Endodermal cell (in vitro differentiated cells): ENCODE measurements at regions not wholly inside any gene's neighbourhood (a gene's known extent, or its start where the extent isn't known, plus 50 kb on each side); places are given as distances from the start of the nearest gene placed in this dataset.

Experiments
- DNase-seq: peaks from one replicate; pipeline ENCODE4 v3.0.0-alpha.2; 2017
- H3K27ac ChIP-seq: 2 replicates; pipeline ENCODE4 v1.5.1; 2013; ENCODE audit warnings: mild to moderate bottlenecking, low read depth, low read length, moderate library complexity
- H3K27me3 ChIP-seq: 2 replicates; pipeline ENCODE4 v1.6.1; 2013; ENCODE audit warnings: mild to moderate bottlenecking, low read length, moderate library complexity; ENCODE audit not compliant: insufficient read depth, control insufficient read depth, poor library complexity, severe bottlenecking
- H3K36me3 ChIP-seq: 2 replicates; pipeline ENCODE4 v1.7.0; 2013; ENCODE audit warnings: mild to moderate bottlenecking, low read length, moderate library complexity; ENCODE audit not compliant: control insufficient read depth, insufficient read depth
- H3K4me1 ChIP-seq: one replicate; pipeline ENCODE4 v1.7.0; 2013; ENCODE audit warnings: low read length; ENCODE audit not compliant: control insufficient read depth, insufficient read depth
- H3K4me3 ChIP-seq: 2 replicates; pipeline ENCODE4 v1.5.1; 2013; ENCODE audit warnings: mild to moderate bottlenecking, low read length, moderate library complexity
- H3K9ac ChIP-seq: 2 replicates; pipeline ENCODE4 v1.6.1; 2013; ENCODE audit warnings: mild to moderate bottlenecking, low read length, moderate library complexity; ENCODE audit not compliant: poor library complexity, severe bottlenecking; ENCODE audit errors: extremely low read depth
- H3K9me3 ChIP-seq: 2 replicates; pipeline ENCODE4 v1.6.1; 2013; ENCODE audit warnings: mild to moderate bottlenecking, low read length, moderate library complexity; ENCODE audit not compliant: control insufficient read depth
- H3K27ac Mint-ChIP-seq: 2 replicates; pipeline ENCODE4 v1.8.0; 2020; ENCODE audit warnings: mixed read lengths
- H3K27me3 Mint-ChIP-seq: 2 replicates; pipeline ENCODE4 v1.8.0; 2021; ENCODE audit warnings: mild to moderate bottlenecking, mixed read lengths; ENCODE audit not compliant: insufficient read depth
- H3K36me3 Mint-ChIP-seq: 2 replicates; pipeline ENCODE4 v1.8.0; 2020; ENCODE audit warnings: low read depth, mixed read lengths
- H3K4me1 Mint-ChIP-seq: 2 replicates; pipeline ENCODE4 v1.8.0; 2020; ENCODE audit warnings: mixed read lengths
- H3K4me3 Mint-ChIP-seq: 2 replicates; pipeline ENCODE4 v1.8.0; 2020; ENCODE audit warnings: mild to moderate bottlenecking, moderate library complexity, mixed read lengths
- H3K9me3 Mint-ChIP-seq: 2 replicates; pipeline ENCODE4 v1.8.0; 2020; ENCODE audit warnings: mild to moderate bottlenecking, mixed read lengths
- CTCF ChIP-seq: fragments of 200-600 bp; sonication (generic); conservative IDR thresholded peaks from 2 replicates; pipeline ENCODE4 v1.5.0; 2021; ENCODE audit warnings: antibody characterized with exemption, mild to moderate bottlenecking
- WGBS, 2 experiments: methylation state at CpG; one replicate each; pipeline versions ENCODE4 v1.1.5 to v1.1.7; 2013; ENCODE audit warnings: missing lambda C conversion rate in 2 of 2, mixed read lengths in 1 of 2; ENCODE audit not compliant: insufficient coverage in 1 of 2, insufficient read length in 1 of 2; 5-methylcytosine and 5-hydroxymethylcytosine counted together

- Histone ChIP-seq H3K36me3 (no peaks in the 10 kb centered on the region), H3K4me1 (no peaks in the 10 kb centered on the region), H3K27me3 (peaks cover 4% of the 10 kb centered on the region), H3K4me3 (no peak overlapping the region), H3K9me3 (no peaks in the 10 kb centered on the region), H3K27ac (peak overlapping the region; percentile 24), H3K9ac (no peak overlapping the region)
- no peaks in the 10 kb centered on the region for H3K9me3 Mint-ChIP-seq
- DNase-seq: peak; percentile 49
- no peaks in the 10 kb centered on the region for H3K36me3 Mint-ChIP-seq
- 83 to 90% methylated on average over 2 to 6 of the region's 6 CpGs for WGBS, 2 experiments
- no peak for TF ChIP-seq CTCF
- peaks cover 14% of the 10 kb centered on the region for H3K4me1 Mint-ChIP-seq
- peaks cover 4% of the 10 kb centered on the region for H3K27me3 Mint-ChIP-seq
- H3K4me3 Mint-ChIP-seq: no peak overlapping the region
- H3K27ac Mint-ChIP-seq: no peak overlapping the region
Observed at GRCh38 chr15:70247281-70247680, 149.6 kb upstream of the TLE3 start.

- peaks cover 6% of the 10 kb centered on the region for H3K27me3 Mint-ChIP-seq
- no peak for TF ChIP-seq CTCF
- no peaks in the 10 kb centered on the region for H3K9me3 ChIP-seq
- H3K27me3 ChIP-seq: peaks cover 7% of the 10 kb centered on the region
- no peak overlapping the region for H3K4me3 Mint-ChIP-seq
- no peak overlapping the region for H3K9ac ChIP-seq
- H3K9me3 Mint-ChIP-seq: no peaks in the 10 kb centered on the region
- no peak overlapping the region for H3K4me3 ChIP-seq
- no peaks in the 10 kb centered on the region for H3K4me1 ChIP-seq
- 89 to 93% methylated on average over 6 to 8 of the region's 8 CpGs for WGBS, 2 experiments
- H3K36me3 Mint-ChIP-seq: no peaks in the 10 kb centered on the region
- DNase-seq: peak; percentile 17
- peaks cover 12% of the 10 kb centered on the region for H3K4me1 Mint-ChIP-seq
- H3K27ac ChIP-seq: no peak overlapping the region
- no peaks in the 10 kb centered on the region for H3K36me3 ChIP-seq
- H3K27ac Mint-ChIP-seq: no peak overlapping the region
Observed at GRCh38 chr15:70246623-70247220, 149.0 kb upstream of the TLE3 start.

- H3K27ac Mint-ChIP-seq: no peak overlapping the region
- H3K27me3 Mint-ChIP-seq: peaks cover 11% of the 10 kb centered on the region
- H3K4me1 Mint-ChIP-seq: peaks cover 6% of the 10 kb centered on the region
- Histone ChIP-seq H3K36me3 (no peaks in the 10 kb centered on the region), H3K9ac (no peak overlapping the region), H3K27ac (no peak overlapping the region), H3K4me1 (no peaks in the 10 kb centered on the region), H3K4me3 (no peak overlapping the region), H3K27me3 (peaks cover 7% of the 10 kb centered on the region), H3K9me3 (no peaks in the 10 kb centered on the region)
- no peaks in the 10 kb centered on the region for H3K9me3 Mint-ChIP-seq
- TF ChIP-seq CTCF: no peak
- H3K36me3 Mint-ChIP-seq: no peaks in the 10 kb centered on the region
- 88 to 97% methylated on average over 10 to 12 of the region's 12 CpGs for whole genome bisulfite sequencing, 2 experiments
- no peak overlapping the region for H3K4me3 Mint-ChIP-seq
- DNase-seq: peak; percentile 46
Observed at GRCh38 chr15:70245932-70246622, 148.4 kb upstream of the TLE3 start.
